K562 (cell line): ENCODE measurements at regions not wholly inside any gene's neighbourhood (a gene's known extent, or its start where the extent isn't known, plus 50 kb on each side); places are given as distances from the start of the nearest gene placed in this dataset.

ENCODE experiments used
- ATAC-seq: fragments of 200-7000 bp; cut with Tn5 transposase; 3 replicates; pipeline ENCODE4 v1.9.1; 2020; ENCODE audit warnings: moderate library complexity
- BruUV-seq: library from RNA; stranded (reverse); fragments of 400-500 nt; replicated peaks from 2 replicates; lab custom pipeline; 2021; lab: Mats Ljungman, UMichigan
- CTCF ChIA-PET: fragments of 300-600 bp; formaldehyde crosslinking; extraction: SDS; loops from one replicate; lab custom pipeline; 2021; ENCODE audit warnings: low intra/inter-chr PET ratio; lab: Yijun Ruan, JAX
- POLR2A ChIA-PET: fragments of 300-600, 350-650 bp; sonication (Branson Sonifier 250); formaldehyde crosslinking; extraction: SDS; loops from one replicate; lab custom pipeline; 2021; ENCODE audit warnings: antibody characterized with exemption, inconsistent platforms; lab: Yijun Ruan, JAX
- DNase-seq, 4 experiments: peaks; one replicate each; pipeline versions ENCODE4 v3.0.0 to v3.0.0-alpha.2; 2011 to 2018; ENCODE audit warnings: low spot score in 3 of 4, mixed read lengths in 3 of 4; ENCODE audit errors: extremely low read depth in 1 of 4
- FAIRE-seq: peaks from 2 replicates; lab custom pipeline; 2011; peaks lifted over from hg19 to GRCh38; lab: Jason Lieb, UNC
- H2AFZ ChIP-seq: 2 replicates; pipeline ENCODE4 v1.6.0; 2011; ENCODE audit warnings: low read depth, low read length, control low read depth, inconsistent platforms
- H3K27ac ChIP-seq: fragments of 200-600 bp; 3 replicates; pipeline ENCODE4 v1.8.0; 2011; ENCODE audit warnings: low read depth, mild to moderate bottlenecking, control low read depth, inconsistent platforms, low read length, moderate library complexity, mixed read lengths; ENCODE audit errors: extremely low read depth
- H3K27me3 ChIP-seq, 2 experiments: fragments of 300-600 bp in 1 of 2; 2 replicates in 1 of 2; 3 replicates in 1 of 2; pipeline versions ENCODE4 v1.6.0 to v1.8.0; 2011; ENCODE audit warnings: inconsistent platforms in 2 of 2, low read length in 2 of 2, mild to moderate bottlenecking in 1 of 2, mixed read lengths in 1 of 2, moderate library complexity in 1 of 2; ENCODE audit not compliant: control insufficient read depth in 2 of 2, insufficient read depth in 2 of 2
- H3K36me3 ChIP-seq: fragments of 300-600 bp; 3 replicates; pipeline ENCODE4 v1.8.0; 2011; ENCODE audit warnings: mild to moderate bottlenecking, low read length, inconsistent platforms; ENCODE audit not compliant: control insufficient read depth, insufficient read depth
- H3K4me1 ChIP-seq, 2 experiments: fragments of 200-600 bp in 1 of 2; replicated peaks in 1 of 2; 2 replicates in 1 of 2; 3 replicates in 1 of 2; pipeline versions ENCODE4 v1.5.1 to v1.8.0; 2011; ENCODE audit warnings: inconsistent platforms in 2 of 2, low read length in 2 of 2, mild to moderate bottlenecking in 1 of 2, mixed read lengths in 1 of 2, moderate library complexity in 1 of 2; ENCODE audit not compliant: control insufficient read depth in 2 of 2, insufficient read depth in 2 of 2
- H3K4me2 ChIP-seq: 2 replicates; pipeline ENCODE4 v1.6.1; 2011; ENCODE audit warnings: low read length, control low read depth, inconsistent platforms, mixed read lengths; ENCODE audit not compliant: insufficient read depth
- H3K4me3 ChIP-seq: fragments of 200-600 bp; sonication (generic), shearing (Covaris generic); 2 replicates; pipeline ENCODE4 v1.5.1; 2016; ENCODE audit warnings: control low read depth, inconsistent platforms
- H3K79me2 ChIP-seq: fragments of 200-600 bp; 3 replicates; pipeline ENCODE4 v1.8.0; 2011; ENCODE audit warnings: low read length, inconsistent platforms; ENCODE audit not compliant: control insufficient read depth, insufficient read depth
- H3K9ac ChIP-seq, 2 experiments: 2 replicates each; pipeline versions ENCODE4 v1.6.0 to v1.6.1; 2011; ENCODE audit warnings: low read depth in 2 of 2, low read length in 2 of 2, control low read depth in 1 of 2, inconsistent platforms in 1 of 2, mild to moderate bottlenecking in 1 of 2, mixed read lengths in 1 of 2; ENCODE audit not compliant: insufficient read depth in 1 of 2
- H3K9me1 ChIP-seq: one replicate; pipeline ENCODE4 v1.6.0; 2011; ENCODE audit warnings: inconsistent platforms, mild to moderate bottlenecking, low read length, moderate library complexity; ENCODE audit not compliant: control insufficient read depth, insufficient read depth
- H3K9me3 ChIP-seq: replicated peaks from 2 replicates; pipeline ENCODE4 v1.5.1; 2011; ENCODE audit warnings: low read depth, low read length, inconsistent platforms; ENCODE audit not compliant: control insufficient read depth, insufficient read depth
- H4K20me1 ChIP-seq: replicated peaks from 2 replicates; pipeline ENCODE4 v1.6.1; 2011; ENCODE audit warnings: low read length, inconsistent platforms, mixed read lengths; ENCODE audit not compliant: control insufficient read depth, insufficient read depth
- ASH1L ChIP-seq: fragments of 450-650 bp; IDR thresholded peaks from 2 replicates; pipeline ENCODE4 v1.6.1; 2018; ENCODE audit warnings: borderline replicate concordance, mild to moderate bottlenecking, low read depth; ENCODE audit not compliant: partially characterized antibody
- ELF2 ChIP-seq: fragments of 250-450 bp; sonication (Bioruptor Pico); IDR thresholded peaks from 2 replicates; pipeline ENCODE4 v1.5.0; 2021; ENCODE audit warnings: mild to moderate bottlenecking
- ETS1 ChIP-seq: conservative IDR thresholded peaks from 2 replicates; pipeline ENCODE4 v1.6.1; 2011; ENCODE audit warnings: low read depth, mild to moderate bottlenecking, low read length; ENCODE audit not compliant: control insufficient read depth
- MLX ChIP-seq, 2 experiments: fragments of 450-650 bp in 1 of 2; sonication (generic) in 1 of 2; formaldehyde crosslinking; conservative IDR thresholded peaks; 2 replicates each; pipeline versions ENCODE4 v1.4.0 to v1.8.1; 2020 to 2022; ENCODE audit warnings: mild to moderate bottlenecking in 1 of 2, missing genetic modification reagents in 1 of 2
- RAD21 ChIP-seq, 2 experiments: fragments of 250-450 bp in 1 of 2; fragments of 450-650 bp in 1 of 2; sonication (Bioruptor Pico) in 1 of 2; formaldehyde crosslinking in 1 of 2; IDR thresholded peaks in 1 of 2; conservative IDR thresholded peaks in 1 of 2; 2 replicates each; pipeline versions ENCODE4 v1.4.0 to v1.8.0; 2020 to 2022; ENCODE audit warnings: mild to moderate bottlenecking in 2 of 2, moderate library complexity in 1 of 2
- TBL1XR1 ChIP-seq, 2 experiments: IDR thresholded peaks; 2 replicates each; pipeline ENCODE4 v1.6.1; 2012; ENCODE audit warnings: improper control_type of control experiment in 2 of 2, low read length in 2 of 2, mild to moderate bottlenecking in 1 of 2
- TCF15 ChIP-seq: fragments of 250-450 bp; sonication (Bioruptor Pico); IDR thresholded peaks from 2 replicates; pipeline ENCODE4 v1.8.0; 2022; ENCODE audit warnings: moderate library complexity, mild to moderate bottlenecking, inconsistent platforms
- ZFPM2 ChIP-seq: fragments of 250-450 bp; sonication (Bioruptor Pico); IDR thresholded peaks from 2 replicates; pipeline ENCODE4 v1.5.1; 2022; ENCODE audit warnings: mild to moderate bottlenecking
- ZNF280B ChIP-seq: fragments of 250-450 bp; sonication (Bioruptor Pico); IDR thresholded peaks from 2 replicates; pipeline ENCODE4 v1.5.1; 2021; ENCODE audit warnings: mild to moderate bottlenecking
- WGBS: fragments of 100-300 bp; shearing (Covaris generic); methylation state at CpG from one replicate; pipeline ENCODE4 v1.1.6; 2016; ENCODE audit warnings: low coverage, mixed read lengths; ENCODE audit not compliant: insufficient coverage; ENCODE audit errors: missing lambda C conversion rate; 5-methylcytosine and 5-hydroxymethylcytosine counted together
- in situ Hi-C: fragments of 300-500 bp; cut with MboI; formaldehyde crosslinking; loops from 4 replicates; pipeline ENCODE4 v1.15.0; 2018; ENCODE audit warnings: inconsistent platforms, mixed read lengths
- intact Hi-C: fragments of 100-400 bp; cut with micrococcal nuclease; formaldehyde crosslinking; loops from 2 replicates; pipeline ENCODE4 v1.14.2; 2022
- TF ChIP-seq, protein P1 (sequence below): fragments of 450-650 bp; IDR thresholded peaks from 2 replicates; pipeline ENCODE4 v1.7.1; 2018; ENCODE audit warnings: mild to moderate bottlenecking, low read depth; ENCODE audit not compliant: partially characterized antibody

- TF ChIP-seq ELF2 (no peak), ZNF280B (CRISPR knock-in tag) (no peak), ASH1L (no peak)
- TF ChIP-seq, protein P1, sequence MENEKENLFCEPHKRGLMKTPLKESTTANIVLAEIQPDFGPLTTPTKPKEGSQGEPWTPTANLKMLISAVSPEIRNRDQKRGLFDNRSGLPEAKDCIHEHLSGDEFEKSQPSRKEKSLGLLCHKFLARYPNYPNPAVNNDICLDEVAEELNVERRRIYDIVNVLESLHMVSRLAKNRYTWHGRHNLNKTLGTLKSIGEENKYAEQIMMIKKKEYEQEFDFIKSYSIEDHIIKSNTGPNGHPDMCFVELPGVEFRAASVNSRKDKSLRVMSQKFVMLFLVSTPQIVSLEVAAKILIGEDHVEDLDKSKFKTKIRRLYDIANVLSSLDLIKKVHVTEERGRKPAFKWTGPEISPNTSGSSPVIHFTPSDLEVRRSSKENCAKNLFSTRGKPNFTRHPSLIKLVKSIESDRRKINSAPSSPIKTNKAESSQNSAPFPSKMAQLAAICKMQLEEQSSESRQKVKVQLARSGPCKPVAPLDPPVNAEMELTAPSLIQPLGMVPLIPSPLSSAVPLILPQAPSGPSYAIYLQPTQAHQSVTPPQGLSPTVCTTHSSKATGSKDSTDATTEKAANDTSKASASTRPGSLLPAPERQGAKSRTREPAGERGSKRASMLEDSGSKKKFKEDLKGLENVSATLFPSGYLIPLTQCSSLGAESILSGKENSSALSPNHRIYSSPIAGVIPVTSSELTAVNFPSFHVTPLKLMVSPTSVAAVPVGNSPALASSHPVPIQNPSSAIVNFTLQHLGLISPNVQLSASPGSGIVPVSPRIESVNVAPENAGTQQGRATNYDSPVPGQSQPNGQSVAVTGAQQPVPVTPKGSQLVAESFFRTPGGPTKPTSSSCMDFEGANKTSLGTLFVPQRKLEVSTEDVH: no peak
These were observed 64.9 kb upstream of the DAAM1 start (continued) for GRCh38 chr14:59123531-59123930.

- 4% methylated on average over 4 of the region's 4 CpGs for WGBS
- H3K36me3 ChIP-seq: no peaks in the 10 kb centered on the region
- no peak overlapping the region for H3K4me2 ChIP-seq
- no peaks in the 10 kb centered on the region for H3K9me3 ChIP-seq
- intact Hi-C loops: loop anchor here (2.0 to 10.0 kb wide), 4 partner anchors 95 to 771 kb away; no protein-coding TSS in a partner anchor
- in situ Hi-C loops: loop anchor here (10.0 kb wide), 1 partner anchor 451 kb away; the partner anchor contains the start of gene CCDC175
- FAIRE-seq (no peak), ATAC-seq (no peak), DNase-seq (no peak)
- no peaks in the 10 kb centered on the region for H4K20me1 ChIP-seq
- H2AFZ ChIP-seq: no peak overlapping the region
- H3K79me2 ChIP-seq: no peaks in the 10 kb centered on the region
- BruUV-seq: no TSS peak
- no peaks in the 10 kb centered on the region for H3K27me3 ChIP-seq
- H3K9me1 ChIP-seq: no peaks in the 10 kb centered on the region
- H3K4me1 ChIP-seq: no peaks in the 10 kb centered on the region
- no peak overlapping the region for H3K27ac ChIP-seq
- H3K9ac ChIP-seq: no peak overlapping the region
- ChIA-PET POLR2A (no interaction called here), CTCF (interaction anchor here (1.1 kb wide), 1 partner anchor 623 kb away, joined by 3 read pairs; no protein-coding TSS in a partner anchor)
- no peak overlapping the region for H3K4me3 ChIP-seq
- no peak for TF ChIP-seq MLX (CRISPR knock-in tag; conservative IDR thresholded peaks at IDR 0.05)
- TF ChIP-seq TBL1XR1 (IDR thresholded peaks at IDR 0.05; ENCODE audit: low read length in 2 of 2): no peak
- TF ChIP-seq ETS1: no peak
- no peak for TF ChIP-seq ZFPM2
- TF ChIP-seq TCF15: no peak
- TF ChIP-seq RAD21 (CRISPR knock-in tag; conservative IDR thresholded peaks at IDR 0.05 in 1 of 2, IDR thresholded peaks at IDR 0.05 in 1 of 2): peak; percentile 61 to 73
These were observed 64.5 kb upstream of the DAAM1 start for GRCh38 chr14:59123975-59124374.
